ENCODE measurements at regions not wholly inside any gene's neighbourhood (a gene's known extent, or its start where the extent isn't known, plus 50 kb on each side); places are given as distances from the start of the nearest gene placed in this dataset.
A peak's percentile ranks its signal among the peaks of the same experiment; 100 is the strongest.

DNA sequence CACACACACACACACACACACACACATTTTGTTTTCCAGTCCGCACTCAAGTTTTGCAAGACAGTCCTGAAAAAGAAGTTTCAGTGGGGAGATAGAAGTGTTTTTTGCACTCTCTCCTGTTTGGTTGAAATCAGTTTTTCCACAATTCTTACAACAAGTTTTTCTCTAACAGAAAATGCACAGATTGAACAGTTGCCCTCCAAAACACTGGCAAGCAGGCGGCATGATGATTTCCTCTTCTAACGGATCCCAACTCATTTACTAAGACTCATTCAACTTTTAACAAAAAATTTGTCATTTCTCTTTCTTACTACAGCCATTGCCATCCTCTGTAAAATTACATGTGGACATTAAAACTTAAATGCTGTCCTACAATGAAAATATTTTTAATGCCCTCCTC lies 117.6 kb upstream of the DTNA start:
- in situ Hi-C loops (cut with MboI; ENCODE audit: low pct_ligation_motif_present in 1 of 4, low pct_unique_long_range_greater_than_20kb in 1 of 4, low sequenced_read_pairs in 3 of 4), result no loop called here
- 58 to 72% methylated on average over 3 of the region's 3 CpGs for WGBS, 2 donors (ENCODE audit: low coverage in 1 of 2)
- H3K27me3 ChIP-seq, result no peaks in the 10 kb centered on the region
- peaks cover 0 to 10% (median 0%) of the 10 kb centered on the region in 4 donors for H3K4me1 ChIP-seq
- TF ChIP-seq EP300 (IDR thresholded peaks at IDR 0.05; ENCODE audit: low read depth), result no peak
- TF ChIP-seq POLR2A (IDR thresholded peaks at IDR 0.05), result no peak
- TF ChIP-seq, protein P1, sequence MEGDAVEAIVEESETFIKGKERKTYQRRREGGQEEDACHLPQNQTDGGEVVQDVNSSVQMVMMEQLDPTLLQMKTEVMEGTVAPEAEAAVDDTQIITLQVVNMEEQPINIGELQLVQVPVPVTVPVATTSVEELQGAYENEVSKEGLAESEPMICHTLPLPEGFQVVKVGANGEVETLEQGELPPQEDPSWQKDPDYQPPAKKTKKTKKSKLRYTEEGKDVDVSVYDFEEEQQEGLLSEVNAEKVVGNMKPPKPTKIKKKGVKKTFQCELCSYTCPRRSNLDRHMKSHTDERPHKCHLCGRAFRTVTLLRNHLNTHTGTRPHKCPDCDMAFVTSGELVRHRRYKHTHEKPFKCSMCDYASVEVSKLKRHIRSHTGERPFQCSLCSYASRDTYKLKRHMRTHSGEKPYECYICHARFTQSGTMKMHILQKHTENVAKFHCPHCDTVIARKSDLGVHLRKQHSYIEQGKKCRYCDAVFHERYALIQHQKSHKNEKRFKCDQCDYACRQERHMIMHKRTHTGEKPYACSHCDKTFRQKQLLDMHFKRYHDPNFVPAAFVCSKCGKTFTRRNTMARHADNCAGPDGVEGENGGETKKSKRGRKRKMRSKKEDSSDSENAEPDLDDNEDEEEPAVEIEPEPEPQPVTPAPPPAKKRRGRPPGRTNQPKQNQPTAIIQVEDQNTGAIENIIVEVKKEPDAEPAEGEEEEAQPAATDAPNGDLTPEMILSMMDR (IDR thresholded peaks at IDR 0.05), result no peak
- TF ChIP-seq POLR2AphosphoS5 (IDR thresholded peaks at IDR 0.05), result no peak
- H3K27ac ChIP-seq, result peak overlapping the region; percentile 39 to 80 (median 76)
- no peaks in the 10 kb centered on the region for H3K36me3 ChIP-seq
- H3K9me3 ChIP-seq, result no peaks in the 10 kb centered on the region
- intact Hi-C loops (cut with DNase I; ENCODE audit: low total_unique reads), result loop anchor here (10.0 kb wide), 2 partner anchors 98 to 192 kb away; no protein-coding TSS in a partner anchor
- no peak overlapping the region for H3K4me3 ChIP-seq
- no peak for DNase-seq

DNA sequence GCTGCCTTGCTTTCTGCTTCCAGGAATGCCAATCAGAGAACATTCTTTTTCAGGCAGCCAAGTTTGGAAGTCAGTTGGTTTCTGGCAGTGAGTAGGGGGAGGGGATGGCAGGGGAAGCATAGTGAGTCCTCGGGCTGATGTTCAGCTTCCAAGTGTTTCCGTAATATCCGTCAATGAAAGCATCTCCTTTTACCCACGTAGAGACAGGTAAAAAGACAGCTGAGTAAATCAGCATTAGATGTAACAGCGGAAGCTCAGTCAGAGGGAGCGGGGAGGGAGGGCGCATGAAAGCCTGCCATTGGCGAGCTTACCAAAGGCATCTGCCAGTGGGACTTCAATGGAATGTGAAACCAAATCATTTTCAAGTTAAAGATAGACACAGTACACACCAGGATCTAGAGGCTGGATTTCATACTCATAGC lies 117.1 kb upstream of the DTNA start:
- Histone ChIP-seq H3K4me3 (peak overlapping the region in 3 of 4 donors; percentile 6 to 31 (median 19)), H3K9me3 (no peaks in the 10 kb centered on the region), H3K4me1 (peaks cover 0 to 10% (median 0%) of the 10 kb centered on the region in 4 donors), H3K27me3 (no peaks in the 10 kb centered on the region), H3K27ac (peak overlapping the region; percentile 65 to 80 (median 76)), H3K36me3 (no peaks in the 10 kb centered on the region)
- DNase-seq, result peak; percentile 19
- in situ Hi-C loops (cut with MboI; ENCODE audit: low pct_ligation_motif_present in 1 of 4, low pct_unique_long_range_greater_than_20kb in 1 of 4, low sequenced_read_pairs in 3 of 4), result no loop called here
- intact Hi-C loops (cut with DNase I; ENCODE audit: low total_unique reads), result loop anchor here (10.0 kb wide), 2 partner anchors 98 to 192 kb away; no protein-coding TSS in a partner anchor
- TF ChIP-seq POLR2AphosphoS5 (IDR thresholded peaks at IDR 0.05) (peak in 2 of 3 donors; percentile 44 to 55), EP300 (IDR thresholded peaks at IDR 0.05; ENCODE audit: low read depth) (no peak), POLR2A (IDR thresholded peaks at IDR 0.05) (no peak)
- TF ChIP-seq, protein P1 (IDR thresholded peaks at IDR 0.05), result no peak
- 11 to 21% methylated on average over 8 of the region's 8 CpGs for WGBS, 2 donors (ENCODE audit: low coverage in 1 of 2)

DNA sequence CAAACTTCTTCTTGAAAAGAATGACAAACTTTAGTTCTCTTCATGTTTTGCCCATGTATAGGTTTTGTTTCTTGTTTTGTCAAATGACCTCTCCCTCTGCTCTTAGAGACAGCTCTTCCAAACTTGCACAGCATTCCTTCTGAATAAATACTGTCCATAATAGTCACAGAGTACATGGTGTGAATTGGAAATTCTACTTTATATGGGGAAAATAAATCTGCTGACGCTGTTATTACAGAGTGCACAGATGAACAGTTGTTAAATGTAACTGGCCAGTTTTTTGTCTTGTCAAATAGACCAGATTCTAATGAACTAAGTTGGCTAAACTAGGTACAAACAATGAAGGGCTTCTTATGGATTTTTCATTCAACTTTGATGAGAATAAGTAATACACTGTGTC lies 115.8 kb upstream of the DTNA start:
- TF ChIP-seq POLR2AphosphoS5 (IDR thresholded peaks at IDR 0.05) (peak in 2 of 3 donors; percentile 18 to 37), EP300 (IDR thresholded peaks at IDR 0.05; ENCODE audit: low read depth) (no peak)
- Histone ChIP-seq H3K4me1 (peaks cover 0 to 10% (median 0%) of the 10 kb centered on the region in 4 donors), H3K9me3 (no peaks in the 10 kb centered on the region), H3K27me3 (no peaks in the 10 kb centered on the region), H3K27ac (peak overlapping the region; percentile 65 to 80 (median 76)), H3K36me3 (no peaks in the 10 kb centered on the region), H3K4me3 (peak overlapping the region in 3 of 4 donors; percentile 19 to 31 (median 19))
- DNase-seq, result no peak
- in situ Hi-C loops (cut with MboI; ENCODE audit: low pct_ligation_motif_present in 1 of 4, low pct_unique_long_range_greater_than_20kb in 1 of 4, low sequenced_read_pairs in 3 of 4) (no loop called here), intact Hi-C loops (cut with DNase I; ENCODE audit: low total_unique reads) (loop anchor here (10.0 kb wide), 2 partner anchors 99 to 191 kb away; no protein-coding TSS in a partner anchor)
- 49 to 50% methylated on average over 1 of the region's 1 CpG for WGBS, 2 donors (ENCODE audit: low coverage in 1 of 2)

DNA sequence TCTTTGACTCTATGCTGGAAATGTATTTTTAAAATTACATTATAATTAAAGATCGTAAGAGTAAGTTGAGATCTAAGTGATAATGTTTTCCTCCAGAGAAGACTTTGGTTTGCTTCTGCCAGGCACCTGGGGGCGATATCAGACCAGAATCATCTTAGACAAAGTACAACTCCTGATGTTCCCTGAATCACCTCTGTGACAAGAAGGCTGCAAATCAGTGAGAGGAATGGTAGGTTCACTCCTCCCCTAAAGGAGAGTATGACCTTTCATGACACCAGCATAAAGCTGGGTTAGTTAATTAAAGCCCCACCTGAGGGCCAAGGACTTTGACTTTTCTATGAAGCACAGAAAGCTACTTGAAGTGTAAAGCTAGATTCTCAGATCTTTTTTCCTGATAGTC lies 114.4 kb upstream of the DTNA start:
- intact Hi-C loops (cut with DNase I; ENCODE audit: low total_unique reads) (loop anchor here (10.0 kb wide), 2 partner anchors 101 to 189 kb away; no protein-coding TSS in a partner anchor), in situ Hi-C loops (cut with MboI; ENCODE audit: low pct_ligation_motif_present in 1 of 4, low pct_unique_long_range_greater_than_20kb in 1 of 4, low sequenced_read_pairs in 3 of 4) (no loop called here)
- DNase-seq, result no peak
- Histone ChIP-seq H3K27me3 (no peaks in the 10 kb centered on the region), H3K27ac (peak overlapping the region; percentile 11 to 80 (median 72)), H3K4me3 (no peak overlapping the region), H3K36me3 (no peaks in the 10 kb centered on the region), H3K9me3 (no peaks in the 10 kb centered on the region), H3K4me1 (peaks cover 0 to 10% (median 0%) of the 10 kb centered on the region in 4 donors)
- 27 to 43% methylated on average over 2 of the region's 2 CpGs for WGBS, 2 donors (ENCODE audit: low coverage in 1 of 2)
- TF ChIP-seq, protein P1 (IDR thresholded peaks at IDR 0.05), result peak in 3 of 5 experiments; percentile 23 to 36 (median 31)
- TF ChIP-seq POLR2A (IDR thresholded peaks at IDR 0.05), result no peak
- no peak for TF ChIP-seq POLR2AphosphoS5 (IDR thresholded peaks at IDR 0.05)
